ENCODE measurements at regions not wholly inside any gene's neighbourhood (a gene's known extent, or its start where the extent isn't known, plus 50 kb on each side); places are given as distances from the start of the nearest gene placed in this dataset.

DNA sequence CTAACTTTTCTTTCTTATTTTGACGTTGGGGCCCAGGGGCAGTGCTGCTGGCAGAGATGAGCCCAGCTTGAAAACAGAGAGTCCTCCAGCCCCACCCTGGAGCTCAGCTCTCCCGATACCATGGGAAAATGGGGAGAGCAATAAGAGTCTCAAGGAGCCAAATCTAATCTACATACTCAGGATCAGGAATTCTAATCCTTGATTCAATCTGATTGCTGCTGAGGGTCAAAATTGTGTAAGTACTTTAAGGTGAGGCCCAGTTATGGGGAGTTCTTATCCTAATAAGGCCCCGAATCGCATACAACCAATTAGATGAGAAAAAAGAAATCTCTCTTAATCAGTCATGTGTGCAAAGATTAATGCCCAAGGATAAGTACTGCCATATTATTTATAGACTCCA lies 202.9 kb downstream of the FAM76B start:
- H3K9me3 Mint-ChIP-seq, result no peaks in the 10 kb centered on the region
- no peaks in the 10 kb centered on the region for H3K4me1 Mint-ChIP-seq
- TF ChIP-seq CTCF (IDR thresholded peaks at IDR 0.05), result no peak
- no peak for TF ChIP-seq ZNF423 (CRISPR knock-in tag; IDR thresholded peaks at IDR 0.05)
- TF ChIP-seq RORB (CRISPR knock-in tag; IDR thresholded peaks at IDR 0.05), result no peak
- no peak for TF ChIP-seq EMX1 (CRISPR knock-in tag; IDR thresholded peaks at IDR 0.05)
- TF ChIP-seq, protein P1, sequence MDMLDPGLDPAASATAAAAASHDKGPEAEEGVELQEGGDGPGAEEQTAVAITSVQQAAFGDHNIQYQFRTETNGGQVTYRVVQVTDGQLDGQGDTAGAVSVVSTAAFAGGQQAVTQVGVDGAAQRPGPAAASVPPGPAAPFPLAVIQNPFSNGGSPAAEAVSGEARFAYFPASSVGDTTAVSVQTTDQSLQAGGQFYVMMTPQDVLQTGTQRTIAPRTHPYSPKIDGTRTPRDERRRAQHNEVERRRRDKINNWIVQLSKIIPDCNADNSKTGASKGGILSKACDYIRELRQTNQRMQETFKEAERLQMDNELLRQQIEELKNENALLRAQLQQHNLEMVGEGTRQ (CRISPR knock-in tag; IDR thresholded peaks at IDR 0.05), result no peak
- TF ChIP-seq, protein P2, sequence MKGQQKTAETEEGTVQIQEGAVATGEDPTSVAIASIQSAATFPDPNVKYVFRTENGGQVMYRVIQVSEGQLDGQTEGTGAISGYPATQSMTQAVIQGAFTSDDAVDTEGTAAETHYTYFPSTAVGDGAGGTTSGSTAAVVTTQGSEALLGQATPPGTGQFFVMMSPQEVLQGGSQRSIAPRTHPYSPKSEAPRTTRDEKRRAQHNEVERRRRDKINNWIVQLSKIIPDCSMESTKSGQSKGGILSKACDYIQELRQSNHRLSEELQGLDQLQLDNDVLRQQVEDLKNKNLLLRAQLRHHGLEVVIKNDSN (CRISPR knock-in tag; IDR thresholded peaks at IDR 0.05), result no peak
- no peak for TF ChIP-seq SMAD3 (CRISPR knock-in tag; IDR thresholded peaks at IDR 0.05; ENCODE audit: borderline replicate concordance)
- TF ChIP-seq GTF2I (CRISPR knock-in tag; conservative IDR thresholded peaks at IDR 0.05), result no peak
- TF ChIP-seq GABPB1 (CRISPR knock-in tag; IDR thresholded peaks at IDR 0.05), result no peak
- no peak for TF ChIP-seq MAX (CRISPR knock-in tag; IDR thresholded peaks at IDR 0.05)
- TF ChIP-seq CREB1 (CRISPR knock-in tag; IDR thresholded peaks at IDR 0.05), result no peak
- no peak for TF ChIP-seq NR2C2 (CRISPR knock-in tag; IDR thresholded peaks at IDR 0.05)
- no peak for TF ChIP-seq PRDM15 (CRISPR knock-in tag; IDR thresholded peaks at IDR 0.05)
- no peak for TF ChIP-seq ZNF281 (CRISPR knock-in tag; IDR thresholded peaks at IDR 0.05)
- TF ChIP-seq TCF7 (CRISPR knock-in tag; IDR thresholded peaks at IDR 0.05; ENCODE audit: low read depth), result no peak
- TF ChIP-seq, protein P3, sequence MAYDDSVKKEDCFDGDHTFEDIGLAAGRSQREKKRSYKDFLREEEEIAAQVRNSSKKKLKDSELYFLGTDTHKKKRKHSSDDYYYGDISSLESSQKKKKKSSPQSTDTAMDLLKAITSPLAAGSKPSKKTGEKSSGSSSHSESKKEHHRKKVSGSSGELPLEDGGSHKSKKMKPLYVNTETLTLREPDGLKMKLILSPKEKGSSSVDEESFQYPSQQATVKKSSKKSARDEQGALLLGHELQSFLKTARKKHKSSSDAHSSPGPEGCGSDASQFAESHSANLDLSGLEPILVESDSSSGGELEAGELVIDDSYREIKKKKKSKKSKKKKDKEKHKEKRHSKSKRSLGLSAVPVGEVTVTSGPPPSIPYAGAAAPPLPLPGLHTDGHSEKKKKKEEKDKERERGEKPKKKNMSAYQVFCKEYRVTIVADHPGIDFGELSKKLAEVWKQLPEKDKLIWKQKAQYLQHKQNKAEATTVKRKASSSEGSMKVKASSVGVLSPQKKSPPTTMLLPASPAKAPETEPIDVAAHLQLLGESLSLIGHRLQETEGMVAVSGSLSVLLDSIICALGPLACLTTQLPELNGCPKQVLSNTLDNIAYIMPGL (CRISPR knock-in tag; IDR thresholded peaks at IDR 0.05), result no peak
- no peak for TF ChIP-seq SMAD4 (CRISPR knock-in tag; IDR thresholded peaks at IDR 0.05)
- H3K36me3 Mint-ChIP-seq, result no peaks in the 10 kb centered on the region
- no peaks in the 10 kb centered on the region for H3K27me3 Mint-ChIP-seq (ENCODE audit: low read depth)
- ATAC-seq, result no peak
- H3K4me3 Mint-ChIP-seq, result no peak overlapping the region
- no peak for DNase-seq (ENCODE audit: low spot score)
- POLR2A ChIA-PET, result no interaction called here
- CTCF ChIA-PET, result interaction anchor here (1.1 kb wide), 1 partner anchor 435 kb away, joined by 3 read pairs; no protein-coding TSS in a partner anchor
- no peak overlapping the region for H3K27ac Mint-ChIP-seq

Measured in WTC11 (cell line).